ENCODE measurements at regions not wholly inside any gene's neighbourhood (a gene's known extent, or its start where the extent isn't known, plus 50 kb on each side); places are given as distances from the start of the nearest gene placed in this dataset.

- Histone ChIP-seq H3K36me3 (no peaks in the 10 kb centered on the region), H3K4me3 (no peak overlapping the region), H3K27ac (no peak overlapping the region), H3K27me3 (no peaks in the 10 kb centered on the region), H3K9me3 (no peaks in the 10 kb centered on the region), H3K4me1 (no peaks in the 10 kb centered on the region)
- no peak for TF ChIP-seq POLR2A (IDR thresholded peaks at IDR 0.05)
- no peak for TF ChIP-seq CTCF (IDR thresholded peaks at IDR 0.05)
- TF ChIP-seq POLR2AphosphoS5 (IDR thresholded peaks at IDR 0.05; ENCODE audit: insufficient read depth in 1 of 2, low read depth in 1 of 2): no peak
- DNase-seq (ENCODE audit: extremely low spot score in 2 of 2): no peak
- intact Hi-C loops (cut with DNase I): no loop called here
Observed at GRCh38 chr4:74638689-74639088, 155.6 kb downstream of the BTC start.

GRCh38 chr4:74640111-74640903, 154.0 kb downstream of the BTC start:
- DNase-seq (ENCODE audit: extremely low spot score in 2 of 2): no peak
- H3K4me3 ChIP-seq: no peak overlapping the region
- TF ChIP-seq CTCF (IDR thresholded peaks at IDR 0.05) (no peak), POLR2AphosphoS5 (IDR thresholded peaks at IDR 0.05; ENCODE audit: insufficient read depth in 1 of 2, low read depth in 1 of 2) (no peak), POLR2A (IDR thresholded peaks at IDR 0.05) (no peak)
- H3K4me1 ChIP-seq: no peaks in the 10 kb centered on the region
- intact Hi-C loops (cut with DNase I): no loop called here
- H3K36me3 ChIP-seq: no peaks in the 10 kb centered on the region
- H3K9me3 ChIP-seq: no peaks in the 10 kb centered on the region
- H3K27ac ChIP-seq: no peak overlapping the region
- no peaks in the 10 kb centered on the region for H3K27me3 ChIP-seq

GRCh38 chr4:74642006-74642405, 152.3 kb downstream of the BTC start:
- TF ChIP-seq CTCF (IDR thresholded peaks at IDR 0.05) (no peak), POLR2A (IDR thresholded peaks at IDR 0.05) (no peak), POLR2AphosphoS5 (IDR thresholded peaks at IDR 0.05; ENCODE audit: insufficient read depth in 1 of 2, low read depth in 1 of 2) (no peak)
- intact Hi-C loops (cut with DNase I): no loop called here
- Histone ChIP-seq H3K27ac (no peak overlapping the region), H3K36me3 (no peaks in the 10 kb centered on the region), H3K9me3 (no peaks in the 10 kb centered on the region), H3K4me3 (no peak overlapping the region), H3K27me3 (no peaks in the 10 kb centered on the region), H3K4me1 (no peaks in the 10 kb centered on the region)
- no peak for DNase-seq (ENCODE audit: extremely low spot score in 2 of 2)

- no peaks in the 10 kb centered on the region for H3K36me3 ChIP-seq
- no peak overlapping the region for H3K4me3 ChIP-seq
- intact Hi-C loops (cut with DNase I): no loop called here
- H3K4me1 ChIP-seq: no peaks in the 10 kb centered on the region
- no peak for DNase-seq (ENCODE audit: extremely low spot score in 2 of 2)
- no peak overlapping the region for H3K27ac ChIP-seq
- no peak for TF ChIP-seq POLR2AphosphoS5 (IDR thresholded peaks at IDR 0.05; ENCODE audit: insufficient read depth in 1 of 2, low read depth in 1 of 2)
- TF ChIP-seq POLR2A (IDR thresholded peaks at IDR 0.05): no peak
- no peak for TF ChIP-seq CTCF (IDR thresholded peaks at IDR 0.05)
- H3K9me3 ChIP-seq: no peaks in the 10 kb centered on the region
- no peaks in the 10 kb centered on the region for H3K27me3 ChIP-seq
Observed at GRCh38 chr4:74649193-74649592, 145.1 kb downstream of the BTC start.

- intact Hi-C loops (cut with DNase I): no loop called here
- Histone ChIP-seq H3K4me3 (no peak overlapping the region), H3K9me3 (no peaks in the 10 kb centered on the region), H3K4me1 (no peaks in the 10 kb centered on the region), H3K36me3 (no peaks in the 10 kb centered on the region), H3K27ac (no peak overlapping the region), H3K27me3 (no peaks in the 10 kb centered on the region)
- DNase-seq (ENCODE audit: extremely low spot score in 2 of 2): no peak
- TF ChIP-seq POLR2AphosphoS5 (IDR thresholded peaks at IDR 0.05; ENCODE audit: insufficient read depth in 1 of 2, low read depth in 1 of 2) (no peak), POLR2A (IDR thresholded peaks at IDR 0.05) (no peak), CTCF (IDR thresholded peaks at IDR 0.05) (no peak)
Observed at GRCh38 chr4:74651198-74651597, 143.1 kb downstream of the BTC start.
